Right hindlimb (tissue), 1 donor: ENCODE measurements at regions not wholly inside any gene's neighbourhood (a gene's known extent, or its start where the extent isn't known, plus 50 kb on each side); places are given as distances from the start of the nearest gene placed in this dataset.

ENCODE experiments used
- DNase-seq: peaks from one replicate; pipeline ENCODE4 v3.0.0-alpha.2; 2018

DNA sequence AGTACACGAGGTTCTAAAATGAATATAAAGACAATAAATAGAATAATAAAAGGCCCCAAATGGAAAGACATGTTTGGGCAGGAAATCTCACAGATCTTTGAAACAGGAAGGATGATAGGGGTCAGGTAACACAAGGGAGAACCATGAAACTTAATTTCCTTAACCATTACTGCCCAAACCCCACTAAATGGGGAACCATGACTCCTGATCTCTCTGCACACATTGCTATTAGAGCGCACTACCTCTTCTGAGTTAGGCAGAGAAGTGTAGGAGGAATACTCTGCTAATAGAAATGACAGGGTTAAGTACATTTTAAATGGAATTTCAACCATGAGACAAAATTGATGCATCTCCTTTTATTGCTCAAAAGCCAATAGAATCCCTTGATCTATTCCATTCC is 213.7 kb upstream of the SETBP1 start:
- no peak for DNase-seq

DNA sequence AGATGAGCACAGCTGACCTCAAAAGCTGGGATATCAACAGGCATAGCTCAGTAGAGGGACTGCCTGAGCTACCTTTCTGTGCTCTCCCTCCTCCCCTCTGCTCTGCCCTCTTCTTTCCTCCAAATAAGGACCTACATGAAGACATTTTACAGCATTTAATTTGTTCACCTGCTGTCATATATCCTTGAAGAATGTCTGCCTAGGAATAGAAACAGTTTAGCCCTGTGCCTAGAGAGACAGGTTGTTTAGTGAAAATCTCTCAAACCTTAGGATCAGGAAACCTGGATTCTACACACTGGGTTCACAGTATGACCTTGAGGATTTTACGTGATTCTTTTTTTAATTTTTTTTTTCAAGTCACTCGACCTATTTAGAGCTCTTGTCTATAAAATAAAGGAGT is 213.0 kb upstream of the SETBP1 start:
- no peak for DNase-seq

DNA sequence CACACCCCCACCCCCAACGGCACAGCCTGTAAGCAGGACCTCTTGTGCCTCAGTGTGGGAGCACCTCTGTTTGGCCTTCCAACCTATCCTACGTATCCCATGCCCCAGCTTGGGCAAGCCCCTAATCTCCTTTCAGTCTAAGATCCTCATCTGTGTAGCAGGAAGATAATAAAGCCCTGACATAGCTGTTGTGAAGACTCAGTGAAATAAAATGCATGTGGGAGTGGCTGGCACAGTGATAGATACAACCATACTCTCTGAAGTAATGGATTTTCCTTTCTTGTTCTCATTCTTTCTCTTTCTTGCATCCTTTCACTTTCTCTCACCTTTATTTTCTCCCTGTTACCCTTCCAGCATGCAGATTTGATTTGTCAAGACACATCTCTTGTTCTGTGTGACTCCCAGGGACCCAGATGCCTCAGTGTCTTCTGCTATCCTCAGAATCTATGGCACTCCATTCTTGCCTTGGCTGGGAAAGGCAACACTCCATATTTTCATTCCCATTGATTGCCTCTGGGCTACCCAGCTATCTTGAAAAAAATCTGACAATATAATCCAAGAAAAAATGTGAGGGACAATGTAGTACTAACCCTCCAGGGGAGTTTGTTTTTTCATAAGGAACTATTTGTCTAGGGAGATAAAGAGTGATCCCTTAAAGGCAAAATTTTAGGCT is 207.2 kb upstream of the SETBP1 start:
- no peak for DNase-seq

DNA sequence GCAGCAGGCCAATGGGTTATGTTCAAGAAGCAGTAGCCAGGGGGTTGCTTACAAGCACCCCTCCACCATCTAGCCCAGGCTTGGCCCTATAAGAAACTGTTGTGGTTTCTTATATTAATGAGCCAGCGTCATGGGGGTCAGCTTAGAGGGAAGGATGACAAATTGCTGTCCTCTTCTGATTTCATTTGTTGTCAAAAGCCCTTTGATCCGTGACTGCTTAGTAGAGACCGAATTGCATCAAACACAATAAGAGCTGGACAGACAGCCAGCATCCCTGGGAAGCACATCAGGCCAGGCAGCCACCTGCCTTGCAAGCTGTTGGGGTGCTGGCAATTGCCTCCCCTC is 206.6 kb upstream of the SETBP1 start:
- DNase-seq: no peak

DNA sequence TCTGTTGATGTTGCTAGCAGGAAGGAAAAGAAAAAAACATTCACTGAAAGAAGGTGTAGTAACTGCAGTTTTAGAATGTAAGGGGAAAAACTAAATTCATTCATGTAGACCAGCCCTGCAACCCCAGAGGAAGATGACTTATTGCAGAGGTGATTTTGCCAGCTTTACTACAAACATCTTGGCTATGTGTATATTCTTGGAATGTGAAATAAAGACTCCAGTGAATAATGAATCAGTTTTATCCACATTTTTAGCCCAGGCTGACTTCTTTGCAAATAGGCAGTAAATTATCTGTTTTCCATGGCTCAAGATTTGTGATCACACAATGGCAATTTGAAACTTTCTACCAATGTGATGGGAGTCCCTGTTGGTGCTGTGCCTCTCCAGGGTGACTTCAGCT is 206.1 kb upstream of the SETBP1 start:
- no peak for DNase-seq

DNA sequence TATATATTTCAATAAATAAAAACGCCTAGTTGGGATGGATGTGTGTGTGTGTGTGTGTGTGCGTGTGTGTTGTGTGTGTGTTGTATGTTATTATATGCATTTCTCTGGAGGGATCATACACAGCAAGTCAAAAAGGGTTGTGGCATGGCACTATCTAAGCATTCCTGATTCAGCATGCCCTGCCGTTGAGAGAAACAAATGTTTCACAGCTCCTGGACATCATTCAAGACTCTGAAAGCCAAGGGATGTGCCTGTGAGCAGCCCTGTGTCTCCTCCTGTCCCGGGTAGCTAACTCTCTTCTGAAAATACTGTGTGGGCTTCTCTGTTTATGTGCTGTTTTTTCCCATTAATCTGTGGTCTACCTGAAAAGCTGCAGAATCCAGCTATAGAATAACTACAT is 197.9 kb upstream of the SETBP1 start:
- DNase-seq: no peak

DNA sequence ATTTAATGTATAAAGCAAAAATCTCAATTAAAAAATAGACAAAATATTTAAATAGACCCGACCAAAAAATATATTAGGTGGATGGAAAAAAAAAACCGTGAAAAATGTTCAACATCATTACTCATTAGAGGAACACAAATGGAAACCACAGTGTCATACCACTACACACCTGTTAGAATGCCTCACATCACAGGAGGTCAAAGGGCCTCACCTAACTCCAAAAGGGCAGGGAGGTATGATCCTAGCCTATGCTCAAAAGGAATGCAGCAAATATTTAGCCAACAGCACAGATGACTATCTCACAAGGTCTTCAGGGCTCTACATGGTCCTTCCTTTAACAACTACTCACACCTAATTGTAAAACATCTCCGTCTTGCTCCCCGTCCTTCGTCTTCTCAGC is 185.5 kb upstream of the SETBP1 start:
- DNase-seq: no peak

DNA sequence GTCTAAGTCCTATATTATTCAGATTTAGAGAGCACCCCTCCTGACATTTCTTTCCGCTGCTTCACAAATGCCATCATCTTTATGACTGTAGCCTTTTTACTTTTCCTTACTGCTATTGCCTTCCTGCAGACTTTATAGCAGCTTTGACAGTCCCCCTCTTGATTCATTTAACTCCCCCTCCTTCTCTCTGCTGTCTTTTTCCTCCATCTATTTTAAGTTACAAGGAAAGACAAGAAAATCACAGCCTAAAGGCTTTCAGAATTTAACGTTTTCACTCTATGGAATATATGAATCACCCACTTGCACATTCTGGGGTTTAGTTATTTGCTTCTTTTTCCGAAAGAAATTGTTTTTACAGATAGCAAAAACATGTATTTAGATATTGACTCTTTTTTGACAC is 183.4 kb upstream of the SETBP1 start:
- no peak for DNase-seq

DNA sequence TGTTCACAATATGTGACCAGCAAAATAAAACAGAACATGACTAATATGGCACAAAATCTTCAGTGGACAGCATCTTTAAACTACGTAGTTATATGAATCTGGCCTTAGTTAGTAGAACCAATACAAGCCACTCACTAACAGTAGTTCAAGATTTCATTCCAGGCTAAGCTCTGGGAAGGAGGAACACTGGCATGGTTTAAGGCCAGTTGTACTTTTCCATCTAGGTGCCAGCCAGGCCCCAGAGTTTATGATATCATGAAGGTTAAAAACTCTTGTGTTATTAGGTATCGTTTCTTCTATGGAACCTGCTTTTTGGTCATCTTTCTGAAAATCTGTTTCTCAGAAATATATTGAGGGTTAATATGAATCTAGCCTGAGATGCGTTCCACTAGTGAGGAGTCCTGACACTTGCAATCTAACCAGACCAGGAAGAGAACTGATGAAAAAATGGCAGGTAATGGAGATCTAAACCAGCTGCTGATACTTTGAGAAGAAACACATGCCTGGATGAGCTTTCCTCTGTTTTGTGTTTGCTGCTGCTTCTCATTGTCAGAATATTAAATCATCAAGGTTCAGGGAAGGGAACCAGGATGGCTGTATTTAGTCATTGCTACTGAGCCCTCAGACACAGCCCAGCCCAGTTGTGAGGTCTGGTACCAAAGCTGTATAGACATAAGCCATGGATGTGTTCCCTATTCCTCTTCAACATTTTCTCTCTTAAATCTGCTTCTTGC is 182.8 kb upstream of the SETBP1 start:
- DNase-seq: no peak

DNA sequence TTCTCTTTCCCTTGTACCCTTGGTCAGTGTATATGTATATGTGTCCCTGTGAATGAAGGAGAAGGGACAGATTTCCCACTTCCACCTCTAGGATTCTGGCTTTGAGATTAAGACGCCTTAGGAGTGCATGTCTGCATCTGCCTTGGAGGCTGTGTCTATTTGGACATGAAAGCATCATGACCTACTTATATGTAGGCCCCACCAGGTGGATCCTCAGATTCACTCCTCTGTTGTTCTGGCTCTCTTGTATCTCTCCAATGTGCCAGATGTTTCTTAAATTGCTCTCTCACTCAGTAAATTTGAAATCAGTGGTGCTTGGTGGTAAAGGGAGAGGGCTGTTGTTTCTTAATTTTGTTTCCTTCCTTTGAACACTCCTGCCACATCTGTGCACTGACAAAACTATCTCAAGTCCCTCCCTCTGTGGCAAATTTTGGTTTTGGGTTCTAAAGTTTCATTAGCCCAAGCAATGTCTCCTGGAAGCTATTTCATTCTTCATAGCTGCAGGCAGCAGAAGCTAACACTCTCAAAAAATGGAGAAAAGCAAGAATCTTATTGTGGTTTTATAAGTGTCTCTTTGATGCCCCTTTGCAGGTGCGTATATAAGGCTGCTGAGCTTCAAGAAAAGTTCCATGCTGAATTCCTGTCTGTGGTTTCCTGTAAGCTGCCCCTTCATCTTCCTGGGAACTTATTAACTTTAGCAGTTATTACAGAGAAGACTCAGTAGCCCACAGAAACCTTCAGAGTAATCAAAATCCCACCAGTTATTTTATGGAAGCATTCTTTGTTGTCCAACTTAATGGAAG is 179.7 kb upstream of the SETBP1 start:
- no peak for DNase-seq

DNA sequence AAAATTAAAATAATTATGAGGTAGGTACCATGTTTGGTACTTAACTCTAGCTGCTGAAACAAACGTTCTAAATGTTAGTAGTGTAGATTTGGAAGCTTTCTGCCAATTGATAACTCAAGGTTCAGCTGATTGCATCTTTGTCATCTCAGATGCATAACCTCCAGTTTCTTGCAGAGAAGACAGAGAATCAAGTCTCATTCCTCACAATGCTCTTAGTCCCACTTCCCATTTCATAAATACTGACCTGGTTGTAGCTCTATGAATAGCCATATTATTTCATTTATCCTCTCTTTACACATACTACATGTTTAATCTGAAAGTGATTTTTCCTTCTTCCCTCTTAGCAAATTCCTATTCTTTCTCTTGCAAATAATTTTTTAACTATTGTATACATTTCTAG is 178.5 kb upstream of the SETBP1 start:
- no peak for DNase-seq

DNA sequence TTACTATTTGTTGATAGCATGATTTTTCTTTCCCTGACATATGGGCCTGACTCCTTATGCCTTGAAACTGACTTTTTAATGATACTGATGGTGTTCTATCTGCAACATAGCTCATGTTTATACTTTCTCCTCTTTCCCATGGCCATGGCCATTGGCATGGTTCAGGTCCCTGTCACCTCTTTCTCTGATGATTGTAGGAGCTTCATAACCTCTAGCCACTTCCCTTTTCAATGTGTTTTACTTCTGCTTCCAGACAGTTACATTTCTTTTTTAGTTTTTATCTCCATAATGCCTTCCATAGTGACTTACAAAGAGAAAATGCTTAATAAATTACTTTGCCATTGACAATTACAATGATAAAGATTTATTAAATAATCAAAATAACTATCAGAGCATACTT is 177.9 kb upstream of the SETBP1 start:
- no peak for DNase-seq

DNA sequence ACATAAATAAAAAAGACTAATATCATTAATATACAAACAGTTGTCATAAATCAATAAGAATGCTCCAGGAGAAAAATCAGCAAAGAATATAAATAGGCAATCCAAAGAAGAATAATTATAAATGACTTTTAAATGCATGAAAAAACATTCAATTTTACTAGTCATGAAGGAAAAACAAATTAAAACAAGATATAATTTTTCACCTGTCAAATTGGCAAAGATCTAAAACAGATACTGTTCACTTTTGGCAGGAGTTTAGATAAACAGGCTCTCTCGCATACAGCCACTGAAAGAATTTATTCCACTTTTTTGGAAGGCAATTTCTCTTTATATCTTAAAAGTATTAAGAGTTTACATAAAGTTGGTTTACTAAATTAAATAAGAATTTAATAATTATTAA is 176.8 kb upstream of the SETBP1 start:
- DNase-seq: no peak

DNA sequence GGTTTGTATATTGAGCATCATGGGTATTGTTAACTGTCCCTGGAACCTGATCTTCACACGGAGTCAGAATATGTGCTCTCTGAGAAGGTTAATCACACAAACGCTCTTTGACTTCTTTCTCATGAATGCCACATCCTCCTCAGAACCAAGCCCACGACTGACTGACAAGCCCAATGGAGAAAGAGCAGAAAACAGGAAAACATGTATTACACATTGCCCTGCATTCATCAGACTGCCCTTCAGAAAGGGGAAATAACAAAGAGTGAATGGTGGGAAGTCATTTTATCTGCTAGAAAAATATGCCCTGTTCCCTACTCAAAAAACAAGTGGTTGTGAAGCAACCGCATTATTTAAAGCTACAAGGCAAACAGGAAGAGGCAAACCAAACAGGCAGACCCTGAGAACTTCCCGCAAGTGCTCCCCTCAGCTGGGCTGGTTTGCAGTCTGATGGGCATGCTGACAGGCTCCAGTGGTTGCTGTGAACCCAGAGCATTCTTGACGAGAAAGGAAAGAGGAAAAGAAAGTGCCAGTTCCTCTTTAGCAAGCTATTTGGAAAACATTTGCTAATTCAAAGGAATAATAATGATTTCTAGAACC is 172.9 kb upstream of the SETBP1 start:
- DNase-seq: peak; percentile 51

DNA sequence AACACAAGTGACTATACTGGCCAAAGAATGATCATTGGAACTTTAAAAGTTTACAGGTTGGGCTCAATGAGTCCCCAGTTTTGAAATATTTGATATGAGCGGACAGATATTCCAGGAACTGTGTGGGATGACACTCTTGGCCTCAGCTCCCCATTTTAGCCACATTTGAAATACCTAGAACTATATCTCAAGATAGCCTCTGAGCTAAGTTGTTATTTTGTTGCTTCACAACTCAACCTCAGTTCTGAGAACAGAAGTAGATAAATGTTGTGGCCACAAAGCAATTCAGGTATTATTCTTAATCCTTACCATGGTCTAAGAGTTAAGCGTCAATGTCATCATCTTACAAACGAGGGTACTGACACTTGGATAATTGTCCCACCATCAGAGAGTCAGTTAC is 172.2 kb upstream of the SETBP1 start:
- DNase-seq: no peak

DNA sequence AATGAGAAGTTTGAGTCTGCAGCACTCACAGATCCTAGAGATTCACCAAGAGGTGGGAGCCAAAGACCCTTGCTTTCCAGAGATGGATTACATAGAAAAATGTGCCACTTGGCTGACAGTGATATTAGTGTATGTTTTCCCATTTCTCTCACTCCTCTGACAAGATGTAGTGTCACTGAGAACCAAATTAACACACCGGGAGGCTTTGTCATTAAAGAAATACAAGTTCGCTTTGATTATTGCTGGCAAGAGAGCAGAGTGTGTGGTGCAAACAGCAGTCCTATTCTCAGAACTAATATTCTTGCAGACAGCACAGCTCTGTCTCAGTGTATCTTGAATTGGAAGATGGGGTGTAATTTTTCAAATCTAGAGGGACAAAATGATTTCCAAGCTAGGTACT is 171.6 kb upstream of the SETBP1 start:
- no peak for DNase-seq

DNA sequence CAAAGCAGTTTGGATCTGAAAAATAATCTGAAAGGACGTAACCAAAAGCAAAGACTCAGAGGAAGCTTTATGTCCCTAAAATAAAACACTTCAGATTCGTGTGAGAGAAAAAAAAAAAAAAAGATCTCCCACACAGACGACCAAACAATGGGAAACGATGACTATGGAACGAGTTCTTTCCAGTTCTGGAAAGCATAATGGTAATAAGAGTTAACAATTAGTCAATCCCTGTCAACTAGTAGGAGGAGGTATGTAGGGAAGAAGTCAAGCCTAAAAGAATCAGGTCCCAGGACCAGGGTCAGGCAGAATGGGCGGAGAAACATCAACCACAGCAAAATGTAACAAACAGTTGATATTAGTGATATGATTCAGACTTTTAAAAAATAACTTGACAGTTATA is 170.3 kb upstream of the SETBP1 start:
- DNase-seq: no peak

DNA sequence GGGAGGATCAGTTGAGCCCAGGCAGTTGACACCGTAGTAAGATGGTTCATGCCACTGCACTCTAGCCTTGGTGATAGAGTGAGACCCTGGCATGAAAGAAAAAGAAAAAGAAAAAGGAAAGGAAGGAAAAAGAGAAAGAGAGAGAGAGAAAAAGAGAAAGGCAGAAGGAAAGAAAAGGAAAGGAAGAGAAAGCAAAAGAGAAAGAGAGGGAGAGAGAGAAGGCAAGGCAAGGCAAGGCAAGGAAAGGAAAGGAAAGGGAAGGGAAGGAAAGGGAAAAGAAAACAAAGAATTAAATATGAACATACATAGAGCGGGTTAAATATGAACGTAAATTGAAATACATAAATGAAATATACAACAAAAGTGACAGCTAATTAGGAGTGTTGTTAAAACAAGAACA is 167.5 kb upstream of the SETBP1 start:
- no peak for DNase-seq

DNA sequence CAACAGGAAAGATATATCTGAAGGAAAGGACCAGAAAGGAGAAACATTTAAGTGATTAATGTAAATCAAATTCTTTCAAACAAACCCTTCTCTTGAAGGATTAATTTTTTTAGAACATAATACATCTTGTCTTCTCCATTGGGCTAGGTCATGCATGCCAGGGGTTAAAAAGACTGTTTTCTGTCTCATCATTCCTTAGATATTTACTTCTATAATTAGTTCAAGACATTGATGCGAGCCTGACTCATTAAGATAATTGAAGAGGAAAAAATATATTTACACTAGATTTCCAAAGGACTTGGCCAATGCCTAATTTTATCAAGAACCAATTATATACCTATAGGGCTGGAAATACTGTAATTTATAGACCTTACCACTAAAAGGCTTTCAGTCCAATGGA is 166.6 kb upstream of the SETBP1 start:
- no peak for DNase-seq

DNA sequence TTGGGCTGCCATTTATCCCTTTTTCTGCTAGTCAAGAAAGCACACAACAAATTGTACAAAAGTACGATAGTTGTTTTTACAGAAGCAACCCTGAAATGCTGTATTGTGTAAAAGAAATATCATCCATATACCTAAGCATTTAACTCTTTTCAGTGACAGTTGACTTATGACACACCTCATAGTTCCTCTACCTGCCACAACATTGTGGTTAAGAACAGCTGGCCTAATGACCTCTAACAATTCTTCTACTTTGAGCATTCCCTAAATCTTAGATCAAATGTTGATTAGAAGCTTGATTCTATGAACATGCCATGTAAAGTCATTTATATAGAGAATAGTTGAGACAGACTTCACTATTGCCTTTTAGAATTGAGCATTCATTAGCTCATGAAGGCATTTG is 165.9 kb upstream of the SETBP1 start:
- DNase-seq: no peak

DNA sequence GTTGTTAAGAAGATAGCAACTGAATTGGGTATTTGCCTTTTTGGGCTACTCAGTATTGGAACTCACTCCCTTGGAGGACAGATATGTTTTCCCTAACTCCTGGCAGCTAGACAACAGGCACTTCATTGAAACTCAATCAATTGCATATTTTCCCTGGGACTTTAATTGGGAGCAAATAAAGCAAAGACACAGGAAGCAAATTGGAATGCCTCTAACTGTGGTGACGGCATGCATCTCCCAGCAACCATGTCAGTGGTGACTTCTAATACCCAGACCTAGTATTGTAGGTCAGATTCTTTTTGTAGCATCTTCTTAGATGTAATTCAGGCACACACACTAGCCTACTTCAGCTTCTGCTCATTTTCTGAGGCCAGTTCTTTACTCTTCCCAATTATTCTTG is 164.2 kb upstream of the SETBP1 start:
- no peak for DNase-seq

DNA sequence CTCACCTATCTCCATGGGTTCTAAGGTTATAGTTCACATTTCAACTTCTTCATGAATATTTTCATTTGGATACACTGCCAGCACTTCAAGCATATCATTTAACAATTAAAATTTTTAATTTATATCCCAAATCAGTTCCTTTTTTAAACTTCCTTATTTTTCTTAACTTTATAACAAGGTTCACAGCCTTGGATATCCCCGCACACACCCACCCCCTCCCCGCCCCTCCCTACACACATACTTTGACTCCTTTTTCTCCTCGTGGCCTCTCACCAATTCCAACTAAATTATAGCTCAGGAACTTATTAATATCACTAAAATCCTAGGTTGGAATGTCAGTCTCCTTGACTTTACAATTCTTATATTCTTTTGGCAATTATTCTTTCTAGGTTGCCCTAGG is 163.6 kb upstream of the SETBP1 start:
- no peak for DNase-seq

DNA sequence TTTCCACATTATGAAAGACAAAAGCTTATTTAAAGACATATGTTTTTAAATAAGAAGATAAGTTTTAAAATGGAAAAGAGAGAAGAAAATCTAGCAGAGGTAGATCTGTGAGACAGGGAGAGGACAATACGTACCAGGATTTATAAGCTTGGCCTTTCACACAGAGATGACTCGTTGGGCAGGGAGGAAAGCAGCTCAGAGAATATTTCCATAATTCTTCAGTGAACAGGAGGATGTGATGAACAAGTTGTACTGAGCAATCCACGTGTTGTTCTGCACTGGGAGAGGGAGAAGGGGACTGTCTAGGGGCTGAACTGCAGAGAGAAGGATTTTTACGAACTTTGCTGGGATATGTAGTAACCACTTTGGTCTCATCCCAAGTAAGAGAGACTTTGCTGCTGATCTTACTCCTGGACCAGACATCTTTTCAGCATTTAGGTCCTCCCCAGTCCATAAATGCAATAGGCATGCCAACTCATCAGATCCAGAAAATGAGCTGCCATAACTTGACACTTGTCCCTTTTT is 162.5 kb upstream of the SETBP1 start:
- DNase-seq: peak; percentile 43

DNA sequence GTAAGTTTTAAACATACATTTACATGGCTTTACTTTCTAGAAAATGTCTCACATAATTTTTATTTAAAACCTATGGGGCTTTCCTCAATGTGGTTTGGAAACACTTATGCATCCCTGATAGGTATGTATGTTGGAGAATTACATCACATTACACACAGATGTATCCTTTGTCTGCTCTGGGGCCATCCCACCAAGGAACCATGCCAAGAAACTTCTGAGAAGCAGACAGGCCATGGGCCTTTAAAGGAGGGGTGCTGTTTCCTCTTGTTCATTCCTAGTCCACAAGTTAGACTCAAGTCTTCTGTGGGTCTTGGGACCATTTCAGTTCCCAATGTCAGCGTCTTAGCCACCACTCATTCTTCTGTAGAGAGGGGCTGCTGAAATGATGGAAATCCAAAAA is 162.0 kb upstream of the SETBP1 start:
- DNase-seq: peak; percentile 68
